Globus pallidus (tissue), 1 donor: ENCODE measurements at regions not wholly inside any gene's neighbourhood (a gene's known extent, or its start where the extent isn't known, plus 50 kb on each side); places are given as distances from the start of the nearest gene placed in this dataset.
A peak's percentile ranks its signal among the peaks of the same experiment; 100 is the strongest.
"Not testable (repeated sequence)": the region's sequence is repeated elsewhere in the genome, so short reads cannot be mapped to it uniquely, and the experiment has no call there.

Source experiments
- DNase-seq: peaks from one replicate; pipeline ENCODE4 v3.0.0-alpha.2; 2015; ENCODE audit warnings: low spot score

DNA sequence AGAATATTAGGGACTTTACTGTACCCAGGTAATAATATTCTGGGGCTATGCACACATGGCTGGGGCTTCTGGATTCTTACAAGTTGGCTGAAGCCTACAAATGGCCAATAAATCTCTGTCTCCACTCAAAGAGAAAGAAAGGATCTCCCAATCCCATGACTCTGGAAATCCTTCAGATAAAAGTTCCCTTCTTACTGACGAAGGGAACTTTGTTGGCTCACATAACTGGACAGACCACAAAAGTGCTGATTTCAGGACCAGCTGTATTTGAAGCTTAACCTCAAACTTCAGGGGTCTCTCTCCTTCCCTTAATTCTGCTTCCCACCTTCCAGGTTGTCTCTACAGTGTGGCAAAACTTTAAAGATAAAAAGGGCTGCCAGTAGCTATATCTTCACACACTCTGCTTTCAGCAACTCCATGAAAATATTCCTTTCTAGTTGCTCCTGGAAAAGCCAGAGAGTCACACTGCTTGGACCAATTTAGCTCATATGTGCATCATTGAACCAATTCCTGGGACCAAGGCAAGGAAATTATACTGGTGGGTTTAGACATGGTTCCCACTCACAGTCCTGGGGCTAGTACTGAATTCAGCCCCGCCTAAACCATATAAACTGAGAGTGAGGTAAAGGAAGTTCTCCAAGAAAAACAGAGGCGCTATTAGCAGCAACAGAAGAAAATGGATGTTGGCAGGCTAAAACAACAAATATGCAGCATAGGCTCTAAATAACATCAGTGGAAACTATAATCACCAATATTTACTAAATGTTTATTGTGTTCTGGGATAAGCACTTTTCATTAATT lies 290.0 kb upstream of the GADL1 start:
- DNase-seq = no peak

- no peak for DNase-seq
Observed at GRCh38 chr3:31185062-31185357, 290.5 kb upstream of the GADL1 start.

DNA sequence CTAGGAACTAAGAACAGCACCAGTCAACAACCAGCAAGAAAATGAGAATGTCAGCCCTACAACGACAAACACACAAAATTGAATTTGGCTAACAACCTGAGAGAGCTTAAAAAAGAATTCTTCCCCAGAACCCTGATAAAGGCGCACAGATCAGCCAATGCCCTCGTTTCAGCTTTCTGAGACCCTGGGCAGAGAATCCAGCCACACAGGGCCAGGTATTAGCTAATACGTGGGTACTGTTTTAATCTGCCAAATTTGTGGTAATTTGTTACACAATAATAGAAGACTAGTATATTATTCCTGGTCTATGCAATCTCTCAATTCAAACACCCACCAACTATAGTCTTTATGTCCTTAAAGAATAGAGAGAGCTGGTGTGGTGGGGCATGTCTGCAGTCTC lies 291.6 kb upstream of the GADL1 start:
- DNase-seq = no peak

GRCh38 chr3:31187380-31187779 lies 292.9 kb upstream of the GADL1 start:
- DNase-seq = no peak

DNA sequence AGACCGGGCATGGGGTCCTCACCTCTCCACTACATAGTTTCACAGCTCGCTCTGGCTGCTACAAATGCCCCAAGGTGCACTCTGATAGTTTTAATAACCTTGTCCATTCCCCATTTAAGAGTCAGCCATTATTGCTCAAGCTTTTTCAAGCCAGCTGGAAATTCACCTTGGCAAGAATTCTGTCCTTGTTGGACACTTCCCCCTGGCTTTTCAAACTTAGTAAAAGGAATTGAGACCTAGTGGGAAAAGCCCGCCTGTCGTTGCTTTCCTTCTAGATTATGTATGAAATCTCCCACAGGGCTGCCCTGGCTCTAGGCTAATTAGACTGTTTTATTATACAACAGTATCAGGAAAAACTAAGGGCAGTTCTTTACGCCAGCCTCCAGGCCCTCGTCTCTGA lies 293.7 kb upstream of the GADL1 start:
- DNase-seq = peak; percentile 17

DNA sequence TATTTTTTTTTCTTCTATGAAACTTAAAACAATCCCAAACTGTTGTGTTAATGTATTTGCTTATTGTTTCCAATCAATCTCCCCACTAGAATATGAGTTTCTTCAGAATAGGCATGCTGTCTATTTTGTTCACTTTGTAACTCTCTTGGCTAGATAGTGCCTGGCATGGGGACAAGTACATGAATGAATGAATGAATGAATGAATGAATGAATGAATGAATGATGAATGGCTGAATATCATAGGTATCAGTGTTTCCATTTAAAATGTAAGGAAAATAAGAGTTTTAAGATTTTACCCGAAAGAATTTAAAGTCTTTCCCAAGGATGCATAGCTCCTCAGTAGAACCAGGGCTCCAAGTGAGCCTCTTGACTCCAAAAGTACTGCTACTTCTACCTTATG lies 294.9 kb upstream of the GADL1 start:
- no peak for DNase-seq

DNA sequence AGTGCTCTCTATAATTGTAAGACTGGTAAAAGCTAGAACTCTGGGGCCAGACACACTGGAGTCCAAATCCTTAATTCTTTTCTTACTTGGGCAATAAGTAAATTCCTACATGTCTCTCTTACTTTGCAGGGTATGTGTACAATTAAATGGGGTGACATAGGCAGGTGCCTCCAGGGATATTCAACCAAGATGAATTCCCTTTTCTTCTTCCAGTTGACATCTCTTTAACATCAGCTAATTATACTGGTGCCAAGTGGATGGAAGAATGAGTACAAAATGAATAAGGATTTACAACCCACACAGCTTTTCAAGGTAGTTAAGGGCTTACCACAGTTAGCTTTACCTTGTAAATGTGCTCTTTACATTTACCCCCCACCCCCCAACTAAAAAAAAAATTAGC lies 295.5 kb upstream of the GADL1 start:
- no peak for DNase-seq

DNA sequence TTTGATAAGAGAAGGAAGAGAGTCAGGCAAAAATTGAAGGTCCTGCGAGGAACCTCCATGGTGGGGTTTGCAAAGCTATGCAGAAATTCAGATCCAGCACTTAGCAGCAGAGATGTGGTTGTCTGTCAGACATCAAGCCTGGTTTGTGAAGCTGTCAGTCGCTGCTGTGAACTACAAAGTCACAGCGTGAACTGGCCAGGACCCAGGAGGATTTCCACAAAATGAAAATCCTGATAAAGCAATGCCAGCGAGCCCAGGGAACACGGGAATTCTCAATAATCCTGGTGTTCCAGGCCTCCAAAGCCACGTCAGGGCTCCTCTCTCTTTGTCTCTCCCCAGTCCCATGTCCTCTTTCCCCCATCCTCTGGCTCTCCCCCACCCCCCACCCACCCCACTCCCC lies 296.9 kb upstream of the GADL1 start:
- DNase-seq = no peak

GRCh38 chr3:31193429-31193828 lies 299.0 kb upstream of the GADL1 start:
- DNase-seq = no peak

- no peak for DNase-seq
Observed at GRCh38 chr3:31193871-31194270, 299.4 kb upstream of the GADL1 start.

GRCh38 chr3:31196261-31196660 lies 301.8 kb upstream of the GADL1 start:
- DNase-seq = no peak

- DNase-seq = no peak
Observed at GRCh38 chr3:31196881-31197364, 302.5 kb upstream of the GADL1 start.

GRCh38 chr3:31197941-31198340 lies 303.5 kb upstream of the GADL1 start:
- no peak for DNase-seq

DNA sequence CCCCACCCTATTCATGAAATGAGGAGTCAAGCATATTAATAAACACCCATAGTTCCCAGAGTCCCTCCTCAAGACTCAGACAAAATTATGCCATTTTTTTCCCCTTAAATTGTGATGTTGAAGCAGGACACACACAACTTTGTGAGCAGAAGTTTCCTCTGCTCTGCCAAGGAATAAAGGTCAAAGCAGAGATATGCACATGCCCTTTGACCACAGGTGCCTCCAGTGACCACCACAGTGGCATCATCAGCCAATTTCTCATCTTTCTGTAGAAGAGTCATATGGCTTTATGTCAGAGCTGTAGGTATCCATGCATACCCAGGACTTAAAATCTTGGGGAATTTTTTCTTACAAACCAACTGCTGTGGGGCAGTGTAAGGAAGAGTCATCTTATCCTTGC lies 304.4 kb upstream of the GADL1 start:
- DNase-seq = no peak

DNA sequence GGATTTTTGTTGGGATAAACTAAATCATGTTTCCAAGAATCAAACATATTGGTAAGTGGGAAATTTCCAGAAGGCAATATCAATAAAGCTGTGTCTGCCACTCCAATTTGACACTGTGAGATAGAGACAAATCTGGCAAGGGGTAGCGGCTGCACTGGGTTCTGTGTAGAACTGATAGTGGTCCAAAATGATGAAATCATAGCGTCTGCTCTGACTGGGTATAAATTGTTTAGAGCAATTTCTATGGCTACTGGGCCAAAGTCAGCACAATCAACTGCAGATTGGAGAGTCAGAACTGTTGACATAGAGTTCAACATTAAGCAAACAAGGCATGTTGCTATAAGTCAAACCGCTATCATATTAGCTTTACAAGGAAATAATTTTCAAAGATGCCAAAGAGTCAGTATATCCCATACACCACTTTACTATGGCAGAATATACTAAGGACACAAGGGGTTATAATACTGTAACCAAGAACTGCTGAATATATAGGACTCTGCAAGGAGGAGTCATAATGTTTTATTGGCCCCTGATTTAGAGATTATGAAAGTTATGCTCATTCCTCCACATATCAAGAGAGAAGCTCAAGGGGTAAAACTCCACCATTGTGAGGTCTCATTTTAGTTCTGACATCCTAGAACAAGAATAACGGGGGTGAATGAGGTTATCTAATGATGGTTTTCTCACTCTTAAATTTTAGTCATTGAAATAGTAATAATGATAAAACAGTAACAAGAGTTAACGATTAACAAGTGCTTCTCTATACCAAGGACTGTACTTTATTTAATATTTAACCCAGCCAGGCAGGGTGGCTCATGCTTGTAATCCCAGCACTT lies 309.7 kb upstream of the GADL1 start:
- DNase-seq = no peak

DNA sequence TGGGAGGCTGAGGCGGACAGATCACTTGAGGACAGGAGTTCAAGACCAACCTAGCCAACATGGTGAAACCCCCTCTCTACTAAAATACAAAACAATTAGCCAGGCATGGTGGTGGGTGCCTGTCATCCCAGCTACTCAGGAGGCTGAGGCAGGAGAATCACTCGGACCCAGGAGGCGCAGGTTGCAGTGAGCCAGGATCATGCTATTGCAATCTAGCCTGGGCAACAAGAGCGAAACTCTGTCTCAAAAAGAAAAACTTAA lies 310.3 kb upstream of the GADL1 start:
- DNase-seq = not testable (repeated sequence)

DNA sequence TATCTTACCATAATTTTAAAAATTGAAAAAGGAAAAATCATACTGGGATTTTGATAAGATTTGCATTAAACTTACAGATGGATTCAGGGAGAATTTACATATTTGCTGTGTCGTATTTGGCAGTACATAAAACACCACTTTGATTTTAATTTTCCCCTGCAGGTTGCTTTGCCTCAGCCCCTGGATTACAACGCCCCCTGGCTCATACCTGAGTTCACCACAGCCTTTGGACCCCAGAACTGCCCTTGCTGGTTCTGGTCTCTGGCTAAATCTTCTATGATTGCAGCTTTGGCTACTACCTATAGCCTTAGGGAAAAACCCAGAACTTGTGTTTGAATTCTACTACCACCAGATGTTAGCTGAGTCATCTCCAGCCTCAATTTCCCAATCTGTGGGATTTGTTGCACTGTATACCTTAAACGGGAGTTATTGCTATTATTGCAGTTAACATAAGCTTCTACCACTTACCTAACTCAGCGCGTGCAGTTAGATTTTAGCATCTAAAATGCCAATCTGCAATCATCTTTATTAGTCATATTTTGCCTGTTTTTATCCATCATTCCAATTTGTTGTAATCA lies 315.7 kb upstream of the GADL1 start:
- DNase-seq = no peak

- no peak for DNase-seq
Observed at GRCh38 chr3:31213869-31214486, 318.7 kb upstream of the STT3B start.

DNA sequence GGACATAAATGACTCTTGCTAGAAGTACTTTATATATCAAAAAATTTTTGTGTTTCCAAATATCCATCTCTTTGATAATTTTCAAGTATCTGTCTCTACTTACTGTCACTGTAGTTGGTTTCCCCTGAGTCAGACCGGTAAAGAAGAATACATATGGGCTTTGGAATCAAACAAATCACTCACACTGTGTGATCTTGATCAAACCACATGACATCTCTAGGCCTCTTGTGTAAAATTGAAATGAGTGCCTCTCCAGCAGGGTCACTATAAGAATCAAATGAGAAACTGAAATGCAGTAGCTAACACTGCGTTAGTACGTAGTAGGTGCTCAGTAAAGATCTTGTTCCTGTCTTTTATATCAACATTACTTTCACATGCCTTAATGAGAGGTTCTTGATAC lies 314.6 kb upstream of the STT3B start:
- no peak for DNase-seq

GRCh38 chr3:31219131-31219843 lies 313.4 kb upstream of the STT3B start:
- DNase-seq = no peak

DNA sequence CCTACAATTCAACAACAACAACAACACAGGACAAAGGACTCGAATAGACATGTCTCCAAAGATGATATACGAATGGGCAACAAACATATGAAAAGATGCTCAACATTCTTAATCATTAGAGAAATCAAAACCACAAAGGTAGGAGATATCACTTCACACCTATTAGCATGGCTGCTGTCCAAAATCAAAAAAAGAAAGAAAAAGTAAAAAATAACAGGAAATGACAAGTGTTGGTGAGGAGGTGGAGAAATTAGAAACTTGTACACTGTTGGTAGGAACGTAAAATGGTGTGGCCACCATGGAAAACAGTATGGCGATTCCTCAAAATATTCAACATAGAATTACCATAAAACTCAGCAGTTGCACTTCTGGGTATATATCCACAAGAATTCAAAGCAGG lies 312.3 kb upstream of the STT3B start:
- DNase-seq = no peak

GRCh38 chr3:31223278-31223677 lies 309.4 kb upstream of the STT3B start:
- DNase-seq = no peak
